CD4-positive, alpha-beta T cell (primary cell): ENCODE measurements at regions not wholly inside any gene's neighbourhood (a gene's known extent, or its start where the extent isn't known, plus 50 kb on each side); places are given as distances from the start of the nearest gene placed in this dataset.

Experiments
- ATAC-seq: fragments of 200-7000 bp; cut with Tn5 transposase; one replicate; pipeline ENCODE4 v1.10.0; 2022; ENCODE audit warnings: mild to moderate bottlenecking; ENCODE audit not compliant: poor library complexity
- CTCF ChIA-PET: fragments of 350-600 bp; sonication (Branson Sonifier 250); formaldehyde crosslinking; loops from one replicate; lab custom pipeline; 2021; ENCODE audit warnings: antibody characterized with exemption, inconsistent platforms; lab: Charles Lee
- POLR2A ChIA-PET: fragments of 350-600 bp; sonication (Branson Sonifier 250); formaldehyde crosslinking; loops from one replicate; lab custom pipeline; 2021; ENCODE audit warnings: antibody characterized with exemption, inconsistent platforms; lab: Charles Lee
- DNase-seq, 14 experiments: peaks; one replicate each; pipeline ENCODE4 v3.0.0-alpha.2; 2013 to 2020; ENCODE audit warnings: mixed read lengths in 2 of 14
- H3K27ac ChIP-seq, 2 donors: one replicate each; pipeline versions ENCODE4 v1.5.1 to v1.7.0; 2013; ENCODE audit warnings: low read length in 2 of 2, low read depth in 1 of 2, mild to moderate bottlenecking in 1 of 2
- H3K27me3 ChIP-seq, 2 experiments: 1 replicate in 1 of 2; 2 replicates in 1 of 2; pipeline versions ENCODE4 v1.6.1 to v1.7.0; 2013; ENCODE audit warnings: low read length in 2 of 2, control low read depth in 1 of 2, mild to moderate bottlenecking in 1 of 2, moderate library complexity in 1 of 2; ENCODE audit not compliant: insufficient read depth in 2 of 2, control insufficient read depth in 1 of 2
- H3K36me3 ChIP-seq: one replicate; pipeline ENCODE4 v1.6.1; 2013; ENCODE audit warnings: low read length, control low read depth; ENCODE audit not compliant: insufficient read depth
- H3K4me1 ChIP-seq: one replicate; pipeline ENCODE4 v1.6.1; 2013; ENCODE audit warnings: low read length, control low read depth; ENCODE audit not compliant: insufficient read depth
- H3K4me3 ChIP-seq: one replicate; pipeline ENCODE4 v1.5.1; 2013; ENCODE audit warnings: mild to moderate bottlenecking, low read length, moderate library complexity
- H3K9me3 ChIP-seq, 2 experiments: 1 replicate in 1 of 2; 2 replicates in 1 of 2; pipeline versions ENCODE4 v1.6.1 to v1.7.0; 2013; ENCODE audit warnings: low read length in 2 of 2, mild to moderate bottlenecking in 2 of 2, control low read depth in 1 of 2, moderate library complexity in 1 of 2; ENCODE audit not compliant: control insufficient read depth in 1 of 2, insufficient read depth in 1 of 2
- H3K27ac Mint-ChIP-seq: one replicate; pipeline ENCODE4 v1.8.0; 2020; ENCODE audit warnings: mixed read lengths
- H3K27me3 Mint-ChIP-seq: one replicate; pipeline ENCODE4 v1.8.0; 2021; ENCODE audit warnings: mixed read lengths
- H3K36me3 Mint-ChIP-seq: one replicate; pipeline ENCODE4 v1.8.0; 2021; ENCODE audit warnings: low read depth, mixed read lengths
- H3K4me1 Mint-ChIP-seq: one replicate; pipeline ENCODE4 v1.8.0; 2021; ENCODE audit warnings: low read depth, mixed read lengths
- H3K4me3 Mint-ChIP-seq: one replicate; pipeline ENCODE4 v1.8.0; 2020; ENCODE audit warnings: mild to moderate bottlenecking, mixed read lengths
- H3K9me3 Mint-ChIP-seq: one replicate; pipeline ENCODE4 v1.8.0; 2020; ENCODE audit warnings: mixed read lengths
- CTCF ChIP-seq: fragments of 200-600 bp; IDR thresholded peaks from one replicate; pipeline ENCODE4 v1.8.0; 2022; ENCODE audit warnings: antibody characterized with exemption, mild to moderate bottlenecking
- intact Hi-C, 2 experiments: fragments of 100-400 bp; cut with DNase I in 1 of 2; cut with micrococcal nuclease in 1 of 2; formaldehyde crosslinking; loops; one replicate each; pipeline versions ENCODE4 v1.15.1 to v1.9.0; 2023 to 2025; cut with DNase I, micrococcal nuclease

GRCh38 chr13:44237881-44238421 lies 135.7 kb upstream of the SERP2 start:
- Histone ChIP-seq H3K4me3 (no peak overlapping the region), H3K9me3 (no peaks in the 10 kb centered on the region), H3K27ac (no peak overlapping the region), H3K4me1 (peaks cover 2% of the 10 kb centered on the region), H3K36me3 (no peaks in the 10 kb centered on the region), H3K27me3 (peaks cover 0 to 5% of the 10 kb centered on the region in 2 experiments)
- Mint-ChIP-seq H3K4me3 (no peak overlapping the region), H3K27me3 (peaks cover 11% of the 10 kb centered on the region), H3K4me1 (peaks cover 6% of the 10 kb centered on the region), H3K9me3 (no peaks in the 10 kb centered on the region), H3K27ac (no peak overlapping the region), H3K36me3 (no peaks in the 10 kb centered on the region)
- TF ChIP-seq CTCF = no peak
- ATAC-seq = no peak
- intact Hi-C loops = no loop called here
- no peak for DNase-seq
- ChIA-PET CTCF (interaction anchor here (0.7 kb wide), 1 partner anchor 14 kb away, joined by 3 read pairs; no protein-coding TSS in a partner anchor), POLR2A (no interaction called here)

- Mint-ChIP-seq H3K4me3 (no peak overlapping the region), H3K36me3 (no peaks in the 10 kb centered on the region), H3K27ac (no peak overlapping the region), H3K27me3 (no peaks in the 10 kb centered on the region), H3K4me1 (peaks cover 12% of the 10 kb centered on the region), H3K9me3 (no peaks in the 10 kb centered on the region)
- Histone ChIP-seq H3K9me3 (no peaks in the 10 kb centered on the region), H3K27me3 (no peaks in the 10 kb centered on the region), H3K36me3 (no peaks in the 10 kb centered on the region), H3K27ac (no peak overlapping the region), H3K4me3 (no peak overlapping the region), H3K4me1 (peaks cover 5% of the 10 kb centered on the region)
- DNase-seq (no peak), ATAC-seq (no peak)
- TF ChIP-seq CTCF = no peak
- POLR2A ChIA-PET = no interaction called here
- CTCF ChIA-PET = no interaction called here
- intact Hi-C loops = no loop called here
Observed at GRCh38 chr13:44240611-44241145, 132.9 kb upstream of the SERP2 start.

- intact Hi-C loops = no loop called here
- Mint-ChIP-seq H3K27me3 (no peaks in the 10 kb centered on the region), H3K27ac (no peak overlapping the region), H3K36me3 (no peaks in the 10 kb centered on the region), H3K4me1 (peaks cover 12% of the 10 kb centered on the region), H3K9me3 (no peaks in the 10 kb centered on the region), H3K4me3 (no peak overlapping the region)
- Histone ChIP-seq H3K9me3 (no peaks in the 10 kb centered on the region), H3K4me1 (peaks cover 5% of the 10 kb centered on the region), H3K27ac (no peak overlapping the region), H3K4me3 (no peak overlapping the region), H3K36me3 (no peaks in the 10 kb centered on the region), H3K27me3 (no peaks in the 10 kb centered on the region)
- no peak for TF ChIP-seq CTCF
- POLR2A ChIA-PET = interaction anchor here (0.5 kb wide), 1 partner anchor 142 kb away, joined by 3 read pairs; no protein-coding TSS in a partner anchor
- no peak for DNase-seq
- CTCF ChIA-PET = interaction anchor here (0.6 kb wide), 1 partner anchor 18 kb away, joined by 3 read pairs; no protein-coding TSS in a partner anchor
- ATAC-seq = no peak
Observed at GRCh38 chr13:44241638-44242037, 132.0 kb upstream of the SERP2 start.
